GM18519 (cell line): ENCODE measurements at regions not wholly inside any gene's neighbourhood (a gene's known extent, or its start where the extent isn't known, plus 50 kb on each side); places are given as distances from the start of the nearest gene placed in this dataset.

ENCODE experiments used
- ATAC-seq: cut with Tn5 transposase; IDR thresholded peaks from one replicate; pipeline ENCODE4 v1.9.1; 2021; ENCODE audit warnings: mild to moderate bottlenecking, moderate library complexity; ENCODE audit not compliant: unreplicated experiment, low FRiP score

DNA sequence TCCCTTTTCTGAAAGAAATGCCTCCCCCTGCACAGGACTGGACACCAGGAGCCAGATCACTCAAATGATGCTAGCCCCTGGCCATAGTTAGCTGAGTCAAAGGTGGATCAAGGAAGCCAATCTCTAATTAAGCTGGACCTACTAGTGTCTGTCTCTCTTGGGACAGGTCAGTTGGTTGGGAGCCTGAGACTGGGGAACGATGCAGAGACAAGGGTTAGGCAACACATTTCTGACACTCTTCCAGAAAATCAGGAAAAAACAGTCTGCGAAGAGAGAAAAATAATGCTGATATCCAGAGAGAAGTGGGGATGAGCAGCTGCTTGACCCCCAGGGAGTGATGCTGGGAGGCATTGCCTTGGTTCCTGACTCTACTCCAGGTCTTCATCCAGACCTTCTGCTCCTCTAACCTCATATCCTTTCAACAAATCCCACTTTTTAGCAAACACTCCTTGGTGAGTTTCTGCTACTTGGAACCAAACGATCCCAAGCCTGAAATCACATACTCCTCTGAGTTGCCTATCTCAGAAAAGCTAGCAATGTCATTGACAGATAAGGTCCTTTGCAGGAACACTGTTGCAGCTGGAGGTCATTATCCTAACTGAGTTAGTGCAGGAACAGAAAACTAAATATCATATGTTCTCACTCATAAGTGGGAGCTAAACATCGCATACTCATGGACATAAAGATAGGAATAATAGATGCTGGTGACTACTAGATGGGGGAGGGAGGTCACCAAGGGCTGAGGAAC, 369.7 kb downstream of the COG6 start:
- no peak for ATAC-seq

GRCh38 chr13:40026174-40026585, 370.7 kb downstream of the COG6 start:
- peak; percentile 90 for ATAC-seq

DNA sequence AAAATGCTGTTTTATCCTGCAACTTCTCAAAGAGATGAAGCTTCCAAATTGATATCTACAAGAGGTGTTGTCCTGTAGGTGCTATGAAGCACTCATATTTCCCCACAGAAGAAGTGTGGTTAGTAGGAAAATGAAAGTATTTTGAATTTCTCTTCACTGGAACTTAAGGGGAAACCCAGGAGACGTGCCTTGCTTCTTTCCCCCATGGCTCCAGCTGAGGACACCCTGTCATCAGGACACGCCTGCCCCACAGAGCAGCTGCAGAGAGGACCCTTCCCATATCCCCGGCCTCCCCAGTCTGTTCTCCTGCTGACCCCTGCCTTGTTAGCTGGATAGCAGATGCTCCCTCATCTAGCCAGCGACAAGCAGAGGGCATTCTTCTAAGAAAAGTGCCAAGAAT, 371.3 kb downstream of the COG6 start:
- ATAC-seq = peak; percentile 29

GRCh38 chr13:40028446-40028845, 373.0 kb downstream of the COG6 start:
- no peak for ATAC-seq

DNA sequence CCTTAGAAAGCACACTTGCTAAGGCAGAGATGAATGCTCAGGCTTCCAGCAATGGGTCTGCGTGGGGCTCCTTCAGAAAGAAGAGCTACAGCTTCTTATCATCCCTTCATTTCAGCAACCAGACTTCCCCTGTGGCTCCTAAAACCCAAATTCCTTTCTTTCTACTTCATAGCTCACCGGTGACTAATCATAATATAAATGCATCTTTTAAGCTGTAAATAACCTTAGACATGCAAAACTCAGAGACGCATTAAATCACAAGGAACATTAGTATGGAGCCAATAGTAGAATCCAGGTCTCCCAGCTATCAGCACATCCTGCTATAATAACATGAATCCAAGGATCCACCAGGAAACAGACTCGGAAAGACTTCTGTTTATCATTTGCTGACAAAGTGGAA, 375.6 kb downstream of the COG6 start:
- no peak for ATAC-seq

- ATAC-seq = no peak
Observed at GRCh38 chr13:40039061-40039460, 383.6 kb downstream of the COG6 start.

DNA sequence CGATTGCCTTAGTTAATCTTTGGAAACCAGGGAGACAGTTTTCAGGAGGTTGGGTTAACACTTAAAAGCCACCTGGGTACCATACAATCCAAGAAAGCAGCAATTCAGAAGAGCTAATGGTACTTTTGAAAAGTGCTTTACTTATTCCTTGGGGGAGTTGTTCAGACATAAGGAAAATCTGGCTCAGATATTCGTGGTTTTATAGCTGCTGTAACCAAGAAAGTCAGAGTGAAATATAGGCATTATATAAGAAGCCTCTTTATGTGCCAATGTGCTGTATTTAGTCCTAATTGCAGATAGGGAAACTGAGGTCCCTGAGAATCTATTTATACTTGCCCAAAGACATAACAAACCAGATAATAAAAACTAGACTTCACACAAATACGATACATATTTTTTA, 387.5 kb downstream of the COG6 start:
- no peak for ATAC-seq

- ATAC-seq = no peak
Observed at GRCh38 chr13:40043764-40044163, 388.3 kb downstream of the COG6 start.

DNA sequence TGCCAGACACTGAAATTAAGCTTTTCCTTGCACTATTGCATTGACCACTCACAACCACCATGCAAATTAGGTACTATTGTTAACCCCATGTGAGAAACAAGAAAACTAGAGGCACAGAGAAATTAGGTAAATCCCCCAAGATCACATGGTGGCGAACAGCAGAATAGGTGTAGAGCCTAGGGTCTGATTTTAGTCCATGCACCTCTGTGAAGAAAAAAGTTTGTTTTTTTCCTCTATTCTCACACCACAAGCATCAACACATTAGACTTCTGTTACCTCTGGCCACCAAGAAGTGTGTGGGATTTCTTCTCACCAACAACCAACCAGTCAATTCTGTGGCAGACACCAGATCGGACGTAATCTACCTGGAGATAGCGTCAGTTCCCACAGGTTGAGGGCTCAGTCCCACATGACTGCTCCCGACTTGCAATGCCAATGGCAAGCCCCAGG, 391.9 kb downstream of the COG6 start:
- peak; percentile 90 for ATAC-seq

GRCh38 chr13:40048551-40048950, 393.1 kb downstream of the COG6 start:
- no peak for ATAC-seq

GRCh38 chr13:40052954-40053353, 397.5 kb downstream of the COG6 start:
- ATAC-seq = no peak

GRCh38 chr13:40053401-40053800, 397.9 kb downstream of the COG6 start:
- ATAC-seq = no peak

DNA sequence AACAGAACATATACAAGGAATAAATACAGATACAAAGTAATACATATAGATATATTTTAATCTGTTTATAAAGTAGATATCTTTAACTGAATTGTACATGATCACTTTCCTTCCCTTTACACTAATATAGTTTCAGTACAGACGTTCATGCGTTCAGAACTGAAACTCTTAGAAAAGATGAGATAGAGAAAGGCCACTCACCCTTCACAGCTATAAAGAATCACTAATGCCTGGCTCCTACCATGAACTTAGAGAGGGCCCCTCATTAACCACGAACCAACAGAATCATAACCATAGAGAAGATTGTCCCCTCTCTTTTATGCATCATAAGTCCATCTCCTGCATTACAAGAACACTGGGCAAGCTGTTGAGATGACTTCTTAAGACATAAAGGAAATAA, 399.0 kb downstream of the COG6 start:
- peak; percentile 41 for ATAC-seq

DNA sequence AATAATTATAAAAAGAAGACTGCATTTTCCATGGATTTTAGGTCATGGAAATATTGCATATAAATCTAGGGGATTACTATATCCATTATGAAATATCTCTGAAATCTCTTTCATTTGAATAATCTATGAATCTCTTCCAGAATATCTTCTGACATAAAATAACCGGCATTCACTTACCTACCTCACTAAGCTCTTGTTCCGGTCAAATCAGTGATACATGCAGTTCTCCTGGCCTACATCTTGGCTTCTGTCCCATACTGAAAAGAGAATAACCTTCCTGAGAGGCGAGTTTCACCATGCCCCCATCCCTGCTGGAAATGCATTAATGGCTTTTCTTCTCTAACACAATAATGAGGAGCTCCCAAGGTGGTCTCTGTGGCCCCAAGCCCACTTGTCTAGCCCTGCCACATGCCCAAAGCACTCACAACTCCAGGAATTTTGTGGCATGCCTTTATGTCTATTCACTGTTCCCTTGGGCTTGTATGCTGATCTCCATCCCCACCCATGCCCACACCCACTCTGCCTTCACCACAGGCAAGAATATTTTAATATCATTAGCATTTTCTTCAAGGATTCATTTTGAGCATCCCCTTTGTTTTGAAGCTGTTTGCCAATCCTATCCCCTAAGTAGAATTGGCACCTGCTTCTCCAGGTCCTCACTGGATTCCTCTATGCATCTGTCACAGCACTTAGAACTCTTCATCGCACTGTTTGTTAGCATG, 401.6 kb downstream of the COG6 start:
- ATAC-seq = no peak

DNA sequence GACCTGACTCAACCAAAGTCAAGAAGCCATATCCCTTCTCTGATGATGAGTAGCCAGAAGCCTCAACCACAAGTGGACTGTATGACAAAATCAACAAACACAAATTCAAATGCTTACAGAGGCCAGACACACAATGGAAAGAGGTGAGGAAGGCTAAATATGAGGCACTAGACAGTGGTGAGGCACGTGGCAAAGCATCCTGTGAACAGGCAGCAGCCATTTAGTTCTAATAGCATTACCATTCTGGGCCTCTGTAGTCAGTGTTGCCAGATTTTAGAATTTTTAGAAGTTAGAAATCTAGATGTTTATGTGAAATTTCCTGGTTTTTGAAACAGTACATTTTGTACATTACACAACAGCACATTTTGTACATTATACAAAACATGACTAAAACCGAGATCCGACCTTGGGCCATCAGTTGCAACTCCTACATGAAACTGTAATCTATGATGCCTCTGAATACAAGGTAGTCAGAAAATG, 403.3 kb downstream of the COG6 start:
- peak; percentile 26 for ATAC-seq

DNA sequence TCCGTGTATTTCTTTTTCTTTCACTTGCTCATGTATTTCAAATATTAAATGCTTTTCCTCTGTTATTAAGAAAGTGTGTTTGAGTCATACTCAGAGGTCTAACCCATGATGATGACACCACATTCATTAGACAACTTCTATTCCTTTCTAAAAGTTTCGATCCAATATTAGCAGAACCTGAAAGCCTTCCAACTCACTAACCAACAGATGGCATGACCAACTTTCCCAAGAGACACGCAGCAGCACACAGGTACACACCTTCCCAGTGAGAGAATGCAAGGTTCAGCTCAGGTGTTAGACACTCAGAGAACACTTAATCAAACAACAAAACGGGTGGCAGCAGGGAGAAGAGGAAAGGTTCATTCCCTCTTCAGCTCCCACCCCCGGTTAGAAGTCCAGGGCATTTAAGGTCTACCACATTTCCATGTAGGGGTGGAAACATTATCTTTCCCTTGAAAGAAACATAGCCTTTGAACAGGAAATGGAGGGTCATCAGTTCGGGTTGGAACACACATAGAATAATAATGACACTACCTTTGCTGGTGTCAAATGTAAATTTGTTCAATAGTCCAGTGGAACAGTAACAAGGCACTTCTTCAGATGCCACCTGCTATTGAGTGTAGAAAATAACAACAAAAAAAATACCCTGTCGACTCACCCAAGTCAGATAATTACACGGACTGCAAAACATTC, 404.2 kb downstream of the COG6 start:
- peak; percentile 34 for ATAC-seq

- peak; percentile 77 for ATAC-seq
Observed at GRCh38 chr13:40060296-40061007, 405.0 kb downstream of the COG6 start.

DNA sequence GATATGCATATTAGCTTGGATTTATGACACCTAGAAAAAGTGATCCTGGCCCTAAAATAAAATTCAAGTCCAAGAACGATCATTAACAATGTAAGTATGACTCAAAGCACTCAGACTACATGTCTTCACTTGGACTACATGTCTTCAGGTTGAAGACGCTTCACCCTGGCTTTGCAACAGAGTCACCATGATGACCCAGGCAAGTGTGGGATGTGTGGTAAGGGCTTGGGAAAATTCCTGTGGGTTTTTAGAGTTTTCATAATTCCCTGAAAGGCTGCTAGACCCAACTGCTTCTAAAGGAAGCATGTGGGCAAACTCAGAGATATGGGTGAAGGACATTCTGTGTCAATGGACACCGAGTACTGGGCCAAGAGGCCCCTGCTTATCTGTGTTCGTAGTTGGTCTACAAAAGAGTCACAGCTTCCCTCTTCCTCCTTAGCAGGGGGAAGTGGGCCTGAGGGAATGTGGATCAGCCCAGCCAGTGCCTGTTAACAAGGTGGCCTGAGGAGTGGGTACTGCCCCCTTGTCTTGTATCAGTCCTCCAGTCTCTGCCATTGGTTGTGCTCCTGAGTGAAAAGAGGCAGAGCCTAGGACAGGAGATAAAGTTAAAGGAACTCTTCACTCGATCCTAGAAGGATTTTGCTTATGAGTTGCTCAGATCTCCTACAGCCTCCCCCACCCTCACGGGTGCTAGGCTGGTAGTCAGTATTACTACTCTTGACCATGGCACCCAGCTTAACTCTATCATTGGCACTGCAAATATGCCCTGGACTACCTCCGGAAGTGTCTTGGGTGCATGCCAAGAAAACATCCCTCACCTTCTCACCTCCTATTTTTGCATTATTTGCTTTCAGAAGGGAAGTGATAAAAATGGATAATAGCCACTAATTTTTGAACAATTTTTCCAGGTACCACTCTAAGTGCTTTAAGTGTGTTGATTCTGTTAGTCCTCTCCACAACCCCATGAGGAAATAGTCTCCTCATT, 406.3 kb downstream of the COG6 start:
- no peak for ATAC-seq

DNA sequence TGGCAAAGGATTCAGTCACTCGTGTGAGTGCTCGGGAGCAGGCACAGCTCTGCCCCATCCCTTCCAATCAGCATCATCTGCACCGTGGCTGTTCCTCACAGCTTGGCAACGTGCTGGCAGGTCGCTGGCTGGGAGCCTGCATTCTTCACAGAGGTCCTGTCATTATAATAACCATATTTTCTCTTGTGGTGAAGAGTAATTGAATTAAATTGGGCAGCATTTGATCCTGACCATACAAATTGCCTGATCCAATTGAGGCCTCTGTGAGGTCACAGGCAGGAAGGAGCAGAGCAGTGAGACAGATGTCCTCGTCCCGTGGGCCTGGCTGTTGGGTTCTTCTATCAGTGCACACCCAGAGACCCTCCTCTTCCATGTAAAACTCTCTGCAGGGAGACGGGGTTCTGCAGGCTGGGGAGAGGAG, 407.8 kb downstream of the COG6 start:
- ATAC-seq = no peak
